Osteocyte (in vitro differentiated cells): ENCODE measurements at regions not wholly inside any gene's neighbourhood (a gene's known extent, or its start where the extent isn't known, plus 50 kb on each side); places are given as distances from the start of the nearest gene placed in this dataset.

Experiments
- DNase-seq: peaks from one replicate; pipeline ENCODE4 v3.0.0; 2021; ENCODE audit warnings: mixed read lengths; ENCODE audit not compliant: unreplicated experiment; ENCODE audit errors: extremely low spot score
- H3K27ac Mint-ChIP-seq: one replicate; pipeline ENCODE4 v1.8.0; 2021; ENCODE audit warnings: mild to moderate bottlenecking, mixed read lengths; ENCODE audit not compliant: unreplicated experiment
- H3K27me3 Mint-ChIP-seq: one replicate; pipeline ENCODE4 v1.8.0; 2021; ENCODE audit warnings: mixed read lengths; ENCODE audit not compliant: unreplicated experiment
- H3K36me3 Mint-ChIP-seq: one replicate; pipeline ENCODE4 v1.8.0; 2021; ENCODE audit warnings: mixed read lengths; ENCODE audit not compliant: unreplicated experiment
- H3K4me1 Mint-ChIP-seq: one replicate; pipeline ENCODE4 v1.8.0; 2021; ENCODE audit warnings: mixed read lengths; ENCODE audit not compliant: unreplicated experiment
- H3K4me3 Mint-ChIP-seq: one replicate; pipeline ENCODE4 v1.8.0; 2021; ENCODE audit warnings: mild to moderate bottlenecking, moderate library complexity, mixed read lengths; ENCODE audit not compliant: unreplicated experiment
- H3K9me3 Mint-ChIP-seq: one replicate; pipeline ENCODE4 v1.8.0; 2021; ENCODE audit warnings: mixed read lengths; ENCODE audit not compliant: unreplicated experiment
- CTCF ChIP-seq: fragments of 200-600 bp; sonication (generic); IDR thresholded peaks from 2 replicates; pipeline ENCODE4 v1.5.0; 2021; ENCODE audit warnings: antibody characterized with exemption, mild to moderate bottlenecking, moderate library complexity

- Mint-ChIP-seq H3K4me3 (no peak overlapping the region), H3K4me1 (no peaks in the 10 kb centered on the region), H3K27me3 (peaks cover 6% of the 10 kb centered on the region), H3K27ac (no peak overlapping the region), H3K9me3 (peaks cover 7% of the 10 kb centered on the region), H3K36me3 (no peaks in the 10 kb centered on the region)
- no peak for TF ChIP-seq CTCF
- no peak for DNase-seq
Observed at GRCh38 chr5:68699966-68700365, 393.8 kb upstream of the SLC30A5 start.

GRCh38 chr5:68707575-68707974 is 386.2 kb upstream of the SLC30A5 start:
- Mint-ChIP-seq H3K4me1 (peaks cover 18% of the 10 kb centered on the region), H3K4me3 (no peak overlapping the region), H3K9me3 (no peaks in the 10 kb centered on the region), H3K27me3 (peaks cover 7% of the 10 kb centered on the region), H3K36me3 (no peaks in the 10 kb centered on the region), H3K27ac (no peak overlapping the region)
- no peak for TF ChIP-seq CTCF
- DNase-seq, result no peak

GRCh38 chr5:68708156-68708841 is 385.5 kb upstream of the SLC30A5 start:
- peaks cover 22% of the 10 kb centered on the region for H3K4me1 Mint-ChIP-seq
- no peaks in the 10 kb centered on the region for H3K36me3 Mint-ChIP-seq
- H3K27ac Mint-ChIP-seq, result no peak overlapping the region
- peaks cover 7% of the 10 kb centered on the region for H3K27me3 Mint-ChIP-seq
- no peak overlapping the region for H3K4me3 Mint-ChIP-seq
- H3K9me3 Mint-ChIP-seq, result no peaks in the 10 kb centered on the region
- no peak for DNase-seq
- TF ChIP-seq CTCF, result no peak

GRCh38 chr5:68708842-68709170 is 385.0 kb upstream of the SLC30A5 start:
- peaks cover 22% of the 10 kb centered on the region for H3K4me1 Mint-ChIP-seq

GRCh38 chr5:68709239-68709638 is 384.6 kb upstream of the SLC30A5 start:
- Mint-ChIP-seq H3K27me3 (peaks cover 7% of the 10 kb centered on the region), H3K36me3 (no peaks in the 10 kb centered on the region), H3K27ac (no peak overlapping the region), H3K4me1 (peaks cover 22% of the 10 kb centered on the region), H3K4me3 (no peak overlapping the region), H3K9me3 (no peaks in the 10 kb centered on the region)
- no peak for DNase-seq
- TF ChIP-seq CTCF, result no peak

More at GRCh38 chr5:68708842-68709170, 385.0 kb upstream of the SLC30A5 start:
- no peak for TF ChIP-seq CTCF
- peaks cover 7% of the 10 kb centered on the region for H3K27me3 Mint-ChIP-seq
- DNase-seq, result no peak
- no peak overlapping the region for H3K4me3 Mint-ChIP-seq
- no peaks in the 10 kb centered on the region for H3K36me3 Mint-ChIP-seq
- no peaks in the 10 kb centered on the region for H3K9me3 Mint-ChIP-seq
- H3K27ac Mint-ChIP-seq, result no peak overlapping the region
